Esophagus squamous epithelium (tissue), 4 donors: ENCODE measurements at regions not wholly inside any gene's neighbourhood (a gene's known extent, or its start where the extent isn't known, plus 50 kb on each side); places are given as distances from the start of the nearest gene placed in this dataset.

Experiments used
- CTCF ChIP-seq, 6 experiments: fragments of 450-650 bp in 4 of 6; fragments of 200-600 bp in 2 of 6; sonication (generic) in 2 of 6; IDR thresholded peaks; one replicate each; pipeline ENCODE4 v1.5.1; 2016 to 2019; ENCODE audit warnings: antibody characterized with exemption in 6 of 6, mild to moderate bottlenecking in 4 of 6, moderate library complexity in 4 of 6
- POLR2A ChIP-seq, 4 donors: fragments of 450-650 bp; IDR thresholded peaks; one replicate each; pipeline ENCODE4 v1.6.1; 2017; ENCODE audit warnings: antibody characterized with exemption in 4 of 4, mild to moderate bottlenecking in 4 of 4, moderate library complexity in 3 of 4

- TF ChIP-seq POLR2A (IDR thresholded peaks at IDR 0.05) (no peak), CTCF (IDR thresholded peaks at IDR 0.05) (no peak)
Measured at GRCh38 chr20:57049296-57049695, 217.1 kb downstream of the BMP7 start.
